Panc1 (cell line): ENCODE measurements at regions not wholly inside any gene's neighbourhood (a gene's known extent, or its start where the extent isn't known, plus 50 kb on each side); places are given as distances from the start of the nearest gene placed in this dataset.

Experiments
- ATAC-seq: fragments of 200-7000 bp; cut with Tn5 transposase; 2 replicates; pipeline ENCODE4 v1.9.1; 2020; ENCODE audit warnings: mild to moderate bottlenecking, moderate library complexity
- BruUV-seq: library from RNA; stranded (reverse); fragments of 400-500 nt; replicated peaks from 2 replicates; lab custom pipeline; 2021; lab: Mats Ljungman, UMichigan
- CTCF ChIA-PET: fragments of 300-600 bp; sonication (Branson Sonifier 250); formaldehyde crosslinking; loops from one replicate; lab custom pipeline; 2022; ENCODE audit warnings: antibody characterized with exemption; lab: Charles Lee
- POLR2A ChIA-PET: fragments of 300-600 bp; sonication (Branson Sonifier 250); formaldehyde crosslinking; loops from one replicate; lab custom pipeline; 2022; ENCODE audit warnings: antibody characterized with exemption; lab: Charles Lee
- DNase-seq: peaks from one replicate; pipeline ENCODE4 v3.0.0-alpha.2; 2010; ENCODE audit warnings: low read depth, low spot score
- H3K27ac ChIP-seq: 2 replicates; pipeline ENCODE4 v1.5.1; 2011; ENCODE audit warnings: mild to moderate bottlenecking, low read length, inconsistent platforms
- H3K27me3 ChIP-seq: fragments of 200-500 bp; sonication (Bioruptor generic); 2 replicates; pipeline ENCODE4 v1.6.0; 2014; ENCODE audit warnings: low read length, inconsistent platforms; ENCODE audit not compliant: control insufficient read depth, insufficient read depth
- H3K36me3 ChIP-seq: fragments of 200-500 bp; sonication (Bioruptor generic); 2 replicates; pipeline ENCODE4 v1.5.1; 2014; ENCODE audit warnings: inconsistent platforms, mild to moderate bottlenecking, low read length, moderate library complexity; ENCODE audit not compliant: control insufficient read depth, insufficient read depth
- H3K4me1 ChIP-seq: 2 replicates; pipeline ENCODE4 v1.5.1; 2011; ENCODE audit warnings: inconsistent platforms, mild to moderate bottlenecking, low read length, moderate library complexity; ENCODE audit not compliant: control insufficient read depth, insufficient read depth
- H3K4me3 ChIP-seq, 2 experiments: 2 replicates each; pipeline ENCODE4 v1.5.1; 2011 to 2012; ENCODE audit warnings: low read depth in 2 of 2, low read length in 2 of 2, mild to moderate bottlenecking in 2 of 2, inconsistent platforms in 1 of 2, moderate library complexity in 1 of 2
- H3K9me3 ChIP-seq: fragments of 200-500 bp; sonication (Bioruptor generic); 2 replicates; pipeline ENCODE4 v1.5.1; 2014; ENCODE audit warnings: low read depth, mild to moderate bottlenecking, inconsistent platforms, low read length, moderate library complexity; ENCODE audit not compliant: control insufficient read depth, insufficient read depth
- POLR2AphosphoS5 ChIP-seq: IDR thresholded peaks from 2 replicates; pipeline ENCODE4 v1.6.1; 2012; ENCODE audit warnings: mild to moderate bottlenecking, low read depth, low read length, moderate library complexity
- SIN3A ChIP-seq: IDR thresholded peaks from 2 replicates; pipeline ENCODE4 v1.6.1; 2012; ENCODE audit warnings: low read depth, mild to moderate bottlenecking, low read length, moderate library complexity, borderline replicate concordance; ENCODE audit not compliant: insufficient read depth
- TCF7L2 ChIP-seq: IDR thresholded peaks from 2 replicates; pipeline ENCODE4 v1.6.1; 2011; ENCODE audit warnings: mild to moderate bottlenecking, low read depth, low read length, inconsistent platforms
- in situ Hi-C: cut with HindIII; loops from 2 replicates; pipeline ENCODE4 v1.10.0; 2016; ENCODE audit warnings: low sequenced_read_pairs, low pct_unique_long_range_greater_than_20kb
- intact Hi-C: fragments of 100-400 bp; cut with micrococcal nuclease; formaldehyde crosslinking; loops from one replicate; pipeline ENCODE4 v1.10.0; 2022; ENCODE audit not compliant: unreplicated experiment
- TF ChIP-seq, protein P1 (sequence below), 2 experiments: IDR thresholded peaks; 2 replicates each; pipeline ENCODE4 v1.6.1; 2011 to 2012; ENCODE audit warnings: low read depth in 2 of 2, control low read depth in 1 of 2, low read length in 1 of 2, mild to moderate bottlenecking in 1 of 2, moderate library complexity in 1 of 2; ENCODE audit not compliant: insufficient read depth in 1 of 2
- TF ChIP-seq, protein P2 (sequence below): fragments of 450-650 bp; IDR thresholded peaks from 2 replicates; pipeline ENCODE4 v1.5.1; 2017; ENCODE audit warnings: mild to moderate bottlenecking

DNA sequence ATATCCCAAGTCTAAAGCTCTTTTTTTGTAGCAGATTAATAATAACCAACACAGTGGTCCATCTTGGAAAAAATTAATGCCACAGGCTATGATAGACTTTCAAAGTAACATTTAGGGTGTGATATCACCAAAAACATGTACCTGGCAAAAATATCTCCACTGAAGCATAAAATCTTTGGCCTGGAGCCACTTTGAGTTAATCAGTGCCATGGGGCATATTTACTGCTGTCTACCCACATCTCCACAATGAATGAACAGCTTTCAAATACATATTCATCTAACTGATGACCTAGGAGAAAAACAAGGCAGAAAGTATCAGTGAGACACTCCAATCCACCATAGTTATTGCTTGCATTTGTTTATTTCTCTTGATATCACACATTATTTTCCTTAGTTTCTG, 296.0 kb upstream of the MDFIC2 start:
- ATAC-seq (no peak), DNase-seq (no peak)
- BruUV-seq: no TSS peak
- no peaks in the 10 kb centered on the region for H3K9me3 ChIP-seq
- H3K4me3 ChIP-seq: no peak overlapping the region
- intact Hi-C loops (no loop called here), in situ Hi-C loops (no loop called here)
- ChIA-PET POLR2A (no interaction called here), CTCF (no interaction called here)
- no peaks in the 10 kb centered on the region for H3K4me1 ChIP-seq
- H3K27ac ChIP-seq: no peak overlapping the region
- TF ChIP-seq TCF7L2: no peak
- no peak for TF ChIP-seq SIN3A
- TF ChIP-seq, protein P1, sequence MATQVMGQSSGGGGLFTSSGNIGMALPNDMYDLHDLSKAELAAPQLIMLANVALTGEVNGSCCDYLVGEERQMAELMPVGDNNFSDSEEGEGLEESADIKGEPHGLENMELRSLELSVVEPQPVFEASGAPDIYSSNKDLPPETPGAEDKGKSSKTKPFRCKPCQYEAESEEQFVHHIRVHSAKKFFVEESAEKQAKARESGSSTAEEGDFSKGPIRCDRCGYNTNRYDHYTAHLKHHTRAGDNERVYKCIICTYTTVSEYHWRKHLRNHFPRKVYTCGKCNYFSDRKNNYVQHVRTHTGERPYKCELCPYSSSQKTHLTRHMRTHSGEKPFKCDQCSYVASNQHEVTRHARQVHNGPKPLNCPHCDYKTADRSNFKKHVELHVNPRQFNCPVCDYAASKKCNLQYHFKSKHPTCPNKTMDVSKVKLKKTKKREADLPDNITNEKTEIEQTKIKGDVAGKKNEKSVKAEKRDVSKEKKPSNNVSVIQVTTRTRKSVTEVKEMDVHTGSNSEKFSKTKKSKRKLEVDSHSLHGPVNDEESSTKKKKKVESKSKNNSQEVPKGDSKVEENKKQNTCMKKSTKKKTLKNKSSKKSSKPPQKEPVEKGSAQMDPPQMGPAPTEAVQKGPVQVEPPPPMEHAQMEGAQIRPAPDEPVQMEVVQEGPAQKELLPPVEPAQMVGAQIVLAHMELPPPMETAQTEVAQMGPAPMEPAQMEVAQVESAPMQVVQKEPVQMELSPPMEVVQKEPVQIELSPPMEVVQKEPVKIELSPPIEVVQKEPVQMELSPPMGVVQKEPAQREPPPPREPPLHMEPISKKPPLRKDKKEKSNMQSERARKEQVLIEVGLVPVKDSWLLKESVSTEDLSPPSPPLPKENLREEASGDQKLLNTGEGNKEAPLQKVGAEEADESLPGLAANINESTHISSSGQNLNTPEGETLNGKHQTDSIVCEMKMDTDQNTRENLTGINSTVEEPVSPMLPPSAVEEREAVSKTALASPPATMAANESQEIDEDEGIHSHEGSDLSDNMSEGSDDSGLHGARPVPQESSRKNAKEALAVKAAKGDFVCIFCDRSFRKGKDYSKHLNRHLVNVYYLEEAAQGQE (IDR thresholded peaks at IDR 0.05; ENCODE audit: insufficient read depth in 1 of 2, low read depth in 2 of 2, low read length in 1 of 2): no peak
- TF ChIP-seq, protein P2, sequence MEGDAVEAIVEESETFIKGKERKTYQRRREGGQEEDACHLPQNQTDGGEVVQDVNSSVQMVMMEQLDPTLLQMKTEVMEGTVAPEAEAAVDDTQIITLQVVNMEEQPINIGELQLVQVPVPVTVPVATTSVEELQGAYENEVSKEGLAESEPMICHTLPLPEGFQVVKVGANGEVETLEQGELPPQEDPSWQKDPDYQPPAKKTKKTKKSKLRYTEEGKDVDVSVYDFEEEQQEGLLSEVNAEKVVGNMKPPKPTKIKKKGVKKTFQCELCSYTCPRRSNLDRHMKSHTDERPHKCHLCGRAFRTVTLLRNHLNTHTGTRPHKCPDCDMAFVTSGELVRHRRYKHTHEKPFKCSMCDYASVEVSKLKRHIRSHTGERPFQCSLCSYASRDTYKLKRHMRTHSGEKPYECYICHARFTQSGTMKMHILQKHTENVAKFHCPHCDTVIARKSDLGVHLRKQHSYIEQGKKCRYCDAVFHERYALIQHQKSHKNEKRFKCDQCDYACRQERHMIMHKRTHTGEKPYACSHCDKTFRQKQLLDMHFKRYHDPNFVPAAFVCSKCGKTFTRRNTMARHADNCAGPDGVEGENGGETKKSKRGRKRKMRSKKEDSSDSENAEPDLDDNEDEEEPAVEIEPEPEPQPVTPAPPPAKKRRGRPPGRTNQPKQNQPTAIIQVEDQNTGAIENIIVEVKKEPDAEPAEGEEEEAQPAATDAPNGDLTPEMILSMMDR: no peak
- no peak for TF ChIP-seq POLR2AphosphoS5
- no peaks in the 10 kb centered on the region; the same call in 1 of the 2 replicates for H3K36me3 ChIP-seq
- H3K27me3 ChIP-seq: no peaks in the 10 kb centered on the region

DNA sequence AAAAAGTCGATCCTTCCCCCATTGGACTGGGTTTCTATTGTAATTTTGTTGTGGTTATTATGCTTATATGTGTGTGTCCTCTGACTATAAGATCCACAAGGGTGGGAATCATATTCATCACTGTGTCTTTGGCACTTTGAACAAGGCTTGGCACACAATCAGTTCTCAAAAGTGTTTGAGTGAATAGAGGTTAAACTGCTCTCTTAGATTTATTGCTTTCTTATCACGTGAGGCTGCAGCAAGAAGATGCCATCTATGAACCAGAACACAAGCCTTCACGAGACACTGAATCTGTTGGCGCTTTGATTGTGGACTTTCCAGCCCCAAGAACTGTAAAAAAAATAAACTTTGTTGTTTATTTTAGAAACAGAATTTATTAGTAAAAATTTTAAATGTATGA, 295.0 kb upstream of the MDFIC2 start:
- ChIA-PET POLR2A (no interaction called here), CTCF (no interaction called here)
- Histone ChIP-seq H3K36me3 (no peaks in the 10 kb centered on the region; the same call in 1 of the 2 replicates), H3K9me3 (no peaks in the 10 kb centered on the region), H3K4me1 (no peaks in the 10 kb centered on the region), H3K27me3 (no peaks in the 10 kb centered on the region), H3K4me3 (no peak overlapping the region), H3K27ac (no peak overlapping the region)
- no peak for TF ChIP-seq SIN3A
- TF ChIP-seq, protein P1 (IDR thresholded peaks at IDR 0.05; ENCODE audit: insufficient read depth in 1 of 2, low read depth in 2 of 2, low read length in 1 of 2): no peak
- no peak for TF ChIP-seq POLR2AphosphoS5
- no peak for TF ChIP-seq TCF7L2
- TF ChIP-seq, protein P2: no peak
- ATAC-seq (no peak), DNase-seq (no peak)
- intact Hi-C loops (no loop called here), in situ Hi-C loops (no loop called here)
- BruUV-seq: no TSS peak
